Neural crest cell (in vitro differentiated cells): ENCODE measurements at regions not wholly inside any gene's neighbourhood (a gene's known extent, or its start where the extent isn't known, plus 50 kb on each side); places are given as distances from the start of the nearest gene placed in this dataset.

ENCODE experiments used
- DNase-seq: peaks from one replicate; pipeline ENCODE4 v3.0.0; 2021; ENCODE audit warnings: low read depth, mixed read lengths, low spot score
- H3K27ac Mint-ChIP-seq: one replicate; pipeline ENCODE4 v1.8.0; 2021; ENCODE audit warnings: mild to moderate bottlenecking, mixed read lengths; ENCODE audit not compliant: unreplicated experiment
- H3K27me3 Mint-ChIP-seq: 2 replicates; pipeline ENCODE4 v1.8.0; 2021; ENCODE audit warnings: low read depth, mild to moderate bottlenecking, mixed read lengths
- H3K36me3 Mint-ChIP-seq: 2 replicates; pipeline ENCODE4 v1.8.0; 2021; ENCODE audit warnings: low read depth, mild to moderate bottlenecking, mixed read lengths
- H3K4me1 Mint-ChIP-seq: 2 replicates; pipeline ENCODE4 v1.8.0; 2021; ENCODE audit warnings: mixed read lengths
- H3K4me3 Mint-ChIP-seq: one replicate; pipeline ENCODE4 v1.8.0; 2021; ENCODE audit warnings: mild to moderate bottlenecking, mixed read lengths
- H3K9me3 Mint-ChIP-seq: 2 replicates; pipeline ENCODE4 v1.8.0; 2021; ENCODE audit warnings: mixed read lengths
- CTCF ChIP-seq: fragments of 200-600 bp; sonication (generic); conservative IDR thresholded peaks from 2 replicates; pipeline ENCODE4 v1.5.0; 2021; ENCODE audit warnings: antibody characterized with exemption, mild to moderate bottlenecking

- Mint-ChIP-seq H3K36me3 (no peaks in the 10 kb centered on the region), H3K27ac (no peak overlapping the region), H3K4me1 (no peaks in the 10 kb centered on the region), H3K27me3 (no peaks in the 10 kb centered on the region), H3K4me3 (no peak overlapping the region), H3K9me3 (peaks cover 10% of the 10 kb centered on the region)
- TF ChIP-seq CTCF, result no peak
- no peak for DNase-seq
Observed at GRCh38 chr13:64278493-64278892, 2862.8 kb upstream of the PCDH20 start.

GRCh38 chr13:64277097-64277496 is 2861.4 kb upstream of the PCDH20 start:
- Mint-ChIP-seq H3K4me3 (no peak overlapping the region), H3K27ac (no peak overlapping the region), H3K9me3 (peaks cover 10% of the 10 kb centered on the region), H3K4me1 (no peaks in the 10 kb centered on the region), H3K27me3 (no peaks in the 10 kb centered on the region), H3K36me3 (no peaks in the 10 kb centered on the region)
- TF ChIP-seq CTCF, result no peak
- no peak for DNase-seq

GRCh38 chr13:64276232-64276631 is 2860.6 kb upstream of the PCDH20 start:
- Mint-ChIP-seq H3K9me3 (peaks cover 8% of the 10 kb centered on the region), H3K36me3 (no peaks in the 10 kb centered on the region), H3K4me1 (no peaks in the 10 kb centered on the region), H3K4me3 (no peak overlapping the region), H3K27me3 (no peaks in the 10 kb centered on the region), H3K27ac (no peak overlapping the region)
- DNase-seq, result no peak
- no peak for TF ChIP-seq CTCF

- Mint-ChIP-seq H3K36me3 (no peaks in the 10 kb centered on the region), H3K4me3 (no peak overlapping the region), H3K9me3 (peaks cover 4% of the 10 kb centered on the region), H3K27ac (no peak overlapping the region), H3K27me3 (no peaks in the 10 kb centered on the region), H3K4me1 (no peaks in the 10 kb centered on the region)
- DNase-seq, result no peak
- no peak for TF ChIP-seq CTCF
Observed at GRCh38 chr13:64274481-64275217, 2859.0 kb upstream of the PCDH20 start.

- Mint-ChIP-seq H3K27me3 (no peaks in the 10 kb centered on the region), H3K36me3 (no peaks in the 10 kb centered on the region), H3K27ac (no peak overlapping the region), H3K4me1 (no peaks in the 10 kb centered on the region), H3K9me3 (peaks cover 4% of the 10 kb centered on the region), H3K4me3 (no peak overlapping the region)
- no peak for TF ChIP-seq CTCF
- no peak for DNase-seq
Observed at GRCh38 chr13:64273780-64274179, 2858.1 kb upstream of the PCDH20 start.
